GM12873 (cell line): ENCODE measurements at regions not wholly inside any gene's neighbourhood (a gene's known extent, or its start where the extent isn't known, plus 50 kb on each side); places are given as distances from the start of the nearest gene placed in this dataset.

Experiments
- TF ChIP-seq, protein P1 (sequence below): IDR thresholded peaks from 2 replicates; pipeline ENCODE4 v1.5.1; 2012; ENCODE audit warnings: low read depth, mild to moderate bottlenecking, moderate library complexity, low read length, control low read depth; ENCODE audit not compliant: insufficient read depth; ENCODE audit errors: missing control alignments

DNA sequence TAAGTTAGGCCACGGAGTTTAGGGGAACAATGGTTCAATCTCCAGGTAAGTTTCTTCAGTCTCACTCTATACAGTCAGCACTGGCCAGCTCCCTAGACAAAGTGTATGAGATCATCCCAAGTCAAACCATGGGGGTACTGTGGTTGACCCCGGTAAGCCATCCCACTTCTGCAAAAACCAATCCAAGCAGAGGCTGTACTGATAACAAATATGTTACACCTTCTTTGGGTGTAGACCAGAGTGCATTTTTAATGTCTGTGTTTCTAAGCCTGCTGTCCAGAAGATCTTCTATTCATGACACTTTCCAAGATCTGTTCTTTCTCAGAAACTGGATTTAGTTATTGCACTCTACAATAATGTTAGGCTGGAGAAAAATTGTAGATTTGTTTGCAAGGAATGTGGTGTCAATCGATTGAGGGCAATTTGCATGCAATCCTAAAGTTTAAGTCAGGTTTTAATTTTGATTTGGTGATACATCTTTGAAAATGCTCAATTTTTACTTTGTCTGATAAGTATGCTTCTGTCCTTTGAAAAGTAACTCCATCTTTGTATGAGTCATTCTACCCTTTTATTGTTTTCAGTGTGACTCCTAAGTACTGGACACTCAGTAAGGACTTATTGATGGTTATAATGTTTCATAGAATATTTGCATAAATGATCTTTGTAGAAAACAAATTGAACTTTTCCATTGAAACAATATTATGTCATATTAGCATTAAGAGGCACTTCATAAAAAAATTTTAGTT is 152.4 kb downstream of the HLX start:
- TF ChIP-seq, protein P1, sequence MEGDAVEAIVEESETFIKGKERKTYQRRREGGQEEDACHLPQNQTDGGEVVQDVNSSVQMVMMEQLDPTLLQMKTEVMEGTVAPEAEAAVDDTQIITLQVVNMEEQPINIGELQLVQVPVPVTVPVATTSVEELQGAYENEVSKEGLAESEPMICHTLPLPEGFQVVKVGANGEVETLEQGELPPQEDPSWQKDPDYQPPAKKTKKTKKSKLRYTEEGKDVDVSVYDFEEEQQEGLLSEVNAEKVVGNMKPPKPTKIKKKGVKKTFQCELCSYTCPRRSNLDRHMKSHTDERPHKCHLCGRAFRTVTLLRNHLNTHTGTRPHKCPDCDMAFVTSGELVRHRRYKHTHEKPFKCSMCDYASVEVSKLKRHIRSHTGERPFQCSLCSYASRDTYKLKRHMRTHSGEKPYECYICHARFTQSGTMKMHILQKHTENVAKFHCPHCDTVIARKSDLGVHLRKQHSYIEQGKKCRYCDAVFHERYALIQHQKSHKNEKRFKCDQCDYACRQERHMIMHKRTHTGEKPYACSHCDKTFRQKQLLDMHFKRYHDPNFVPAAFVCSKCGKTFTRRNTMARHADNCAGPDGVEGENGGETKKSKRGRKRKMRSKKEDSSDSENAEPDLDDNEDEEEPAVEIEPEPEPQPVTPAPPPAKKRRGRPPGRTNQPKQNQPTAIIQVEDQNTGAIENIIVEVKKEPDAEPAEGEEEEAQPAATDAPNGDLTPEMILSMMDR: no peak

- TF ChIP-seq, protein P1: no peak
Observed at GRCh38 chr1:221032204-221032585, 153.0 kb downstream of the HLX start.

DNA sequence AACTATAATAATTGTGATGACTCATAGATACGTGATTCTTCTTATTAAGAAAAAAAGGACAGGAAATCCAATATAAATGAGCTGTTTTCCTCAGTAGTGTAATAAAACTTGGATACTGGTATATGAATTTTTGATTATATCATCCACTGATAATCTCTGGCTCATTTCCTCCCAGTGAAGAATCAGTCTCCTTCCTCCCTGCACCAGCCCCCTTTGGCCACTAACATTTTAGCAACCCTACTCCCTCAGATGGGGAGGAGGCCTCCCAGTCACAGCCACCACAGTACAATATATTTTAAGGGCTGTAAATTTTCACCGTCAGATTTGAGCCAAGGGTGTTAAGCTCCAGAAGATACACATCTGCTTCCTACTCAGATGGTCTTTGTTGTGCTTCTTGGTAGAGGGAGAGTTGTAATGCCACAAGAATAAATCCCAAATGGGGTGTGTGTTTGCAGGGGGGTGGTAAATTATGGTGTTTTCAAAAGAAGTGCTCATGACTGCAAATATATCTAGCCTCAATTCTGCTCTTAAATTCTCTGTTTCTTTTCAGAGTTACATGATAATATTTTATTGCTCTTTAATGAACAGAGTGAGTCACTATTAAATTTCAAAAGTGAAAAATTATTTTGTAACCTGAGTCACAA is 153.5 kb downstream of the HLX start:
- TF ChIP-seq, protein P1: no peak

- TF ChIP-seq, protein P1: no peak
Observed at GRCh38 chr1:221035662-221036153, 156.5 kb downstream of the HLX start.

DNA sequence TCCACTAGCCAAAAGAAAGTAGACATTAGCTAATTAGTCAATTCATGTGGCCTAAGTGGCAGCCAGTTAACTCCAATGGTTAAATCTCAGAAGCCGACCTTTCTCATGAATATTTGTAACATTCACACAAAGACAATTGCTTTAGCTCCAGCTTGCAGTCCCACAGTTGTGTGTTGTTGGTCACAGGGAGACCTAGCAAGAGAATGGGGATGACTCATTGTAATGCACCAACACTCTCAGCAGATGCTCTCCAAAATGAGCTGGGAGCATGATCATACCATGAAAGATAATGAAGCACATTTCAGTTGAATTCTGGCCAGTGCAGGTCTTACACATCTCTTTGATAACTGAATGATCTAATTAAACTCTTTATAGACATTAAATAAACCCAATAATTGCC is 160.4 kb downstream of the HLX start:
- TF ChIP-seq, protein P1: no peak

DNA sequence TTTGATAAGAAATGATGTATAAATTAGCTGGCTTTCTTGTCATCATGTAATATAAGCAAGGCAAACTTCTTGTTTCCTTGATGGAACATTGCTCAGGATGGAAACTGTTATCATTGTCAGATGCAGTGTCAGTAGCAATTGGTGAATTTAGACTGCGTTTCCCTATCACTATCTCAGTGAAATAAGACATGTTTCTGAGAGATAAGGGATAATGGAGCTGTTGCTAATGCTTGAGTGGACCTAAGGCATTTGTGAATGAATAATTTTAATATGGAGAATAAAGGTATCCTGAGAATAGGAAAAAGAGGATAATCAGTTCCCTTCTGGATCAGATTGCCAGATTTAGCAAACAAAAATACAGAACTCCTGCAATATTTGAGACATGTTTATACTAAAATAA is 160.9 kb downstream of the HLX start:
- TF ChIP-seq, protein P1: no peak

DNA sequence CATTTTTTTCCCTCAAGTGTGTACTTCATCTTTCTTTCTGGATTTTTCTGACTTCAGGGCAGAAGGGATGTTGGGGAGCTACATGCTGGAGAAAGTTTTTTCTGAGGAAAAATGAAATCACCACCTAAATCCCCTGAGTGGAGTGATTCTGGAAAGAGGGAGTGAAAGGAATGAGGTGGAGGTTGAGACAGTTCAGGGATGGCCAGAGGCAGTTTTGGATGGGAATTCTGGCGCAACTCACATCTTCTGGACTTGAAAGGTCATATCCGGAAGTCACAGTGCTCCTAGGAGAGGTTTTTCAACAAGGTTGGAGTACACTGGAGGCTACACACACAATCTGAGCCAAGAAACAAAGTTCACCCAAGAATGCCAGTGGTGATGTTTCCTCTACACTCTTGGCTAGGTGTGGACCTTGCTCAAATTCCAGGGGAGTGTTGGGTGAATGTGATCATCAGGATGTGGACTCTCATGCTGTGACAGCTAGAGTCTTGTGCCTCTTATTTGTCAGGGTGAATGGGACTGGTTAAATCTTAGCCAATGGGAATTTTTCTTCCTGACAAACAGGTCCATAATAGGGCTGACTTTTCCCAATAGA is 161.5 kb downstream of the HLX start:
- TF ChIP-seq, protein P1: no peak
